OCI-LY7 (cell line): ENCODE measurements at regions not wholly inside any gene's neighbourhood (a gene's known extent, or its start where the extent isn't known, plus 50 kb on each side); places are given as distances from the start of the nearest gene placed in this dataset.

Source experiments
- BruUV-seq: library from RNA; stranded (reverse); fragments of 400-500 nt; replicated peaks from 2 replicates; lab custom pipeline; 2021; lab: Mats Ljungman, UMichigan
- CTCF ChIA-PET: fragments of 300-600 bp; sonication (Branson Sonifier 250); formaldehyde crosslinking; loops from one replicate; lab custom pipeline; 2022; ENCODE audit warnings: antibody characterized with exemption; ENCODE audit not compliant: unreplicated experiment; lab: Charles Lee
- POLR2A ChIA-PET: fragments of 300-600 bp; sonication (Branson Sonifier 250); formaldehyde crosslinking; loops from one replicate; lab custom pipeline; 2022; ENCODE audit warnings: antibody characterized with exemption; lab: Charles Lee
- DNase-seq: peaks from one replicate; pipeline ENCODE4 v3.0.0-alpha.2; 2015; ENCODE audit warnings: low spot score
- H2AFZ ChIP-seq: fragments of 200-600 bp; sonication (generic), shearing (Covaris generic); 2 replicates; pipeline ENCODE4 v1.6.1; 2014; ENCODE audit warnings: mild to moderate bottlenecking, antibody characterized with exemption, low read length, moderate library complexity
- H3K27ac ChIP-seq: fragments of 200-600 bp; sonication (generic); 2 replicates; pipeline ENCODE4 v1.5.1; 2014; ENCODE audit warnings: mixed run types, low read depth, mild to moderate bottlenecking, moderate library complexity, low read length, inconsistent platforms; ENCODE audit not compliant: poor library complexity, severe bottlenecking
- H3K36me3 ChIP-seq: fragments of 200-600 bp; sonication (generic); 2 replicates; pipeline ENCODE4 v1.6.1; 2014; ENCODE audit warnings: mild to moderate bottlenecking, antibody characterized with exemption, low read length, moderate library complexity, mixed read lengths; ENCODE audit not compliant: insufficient read depth
- H3K4me1 ChIP-seq: fragments of 200-600 bp; sonication (generic); 2 replicates; pipeline ENCODE4 v1.5.1; 2014; ENCODE audit warnings: mild to moderate bottlenecking, low read length; ENCODE audit not compliant: insufficient read depth, poor library complexity, severe bottlenecking
- H3K4me2 ChIP-seq: fragments of 200-600 bp; sonication (generic); 2 replicates; pipeline ENCODE4 v1.6.1; 2014; ENCODE audit warnings: mild to moderate bottlenecking, low read length
- H3K4me3 ChIP-seq: fragments of 200-600 bp; sonication (generic); 2 replicates; pipeline ENCODE4 v1.5.1; 2014; ENCODE audit warnings: mild to moderate bottlenecking, low read depth, low read length; ENCODE audit not compliant: poor library complexity, severe bottlenecking
- H3K79me2 ChIP-seq: fragments of 200-600 bp; sonication (generic); 2 replicates; pipeline ENCODE4 v1.6.1; 2016; ENCODE audit warnings: low read depth, mild to moderate bottlenecking, low read length, moderate library complexity, mixed read lengths; ENCODE audit not compliant: insufficient read depth
- H3K9me2 ChIP-seq: fragments of 200-600 bp; sonication (generic); 2 replicates; pipeline ENCODE4 v1.6.1; 2016; ENCODE audit warnings: mild to moderate bottlenecking, low read length, mixed read lengths; ENCODE audit not compliant: insufficient read depth
- H3K9me3 ChIP-seq: fragments of 200-600 bp; sonication (generic); 2 replicates; pipeline ENCODE4 v1.6.1; 2014; ENCODE audit warnings: mild to moderate bottlenecking, mixed run types, low read length, mixed read lengths
- H4K20me1 ChIP-seq: fragments of 200-600 bp; sonication (generic); 2 replicates; pipeline ENCODE4 v1.6.1; 2014; ENCODE audit warnings: mild to moderate bottlenecking, antibody characterized with exemption, low read length, moderate library complexity, mixed read lengths; ENCODE audit not compliant: insufficient read depth
- CTCF ChIP-seq: fragments of 200-600 bp; sonication (generic); conservative IDR thresholded peaks from 2 replicates; pipeline ENCODE4 v1.5.1; 2014; ENCODE audit warnings: mild to moderate bottlenecking, antibody characterized with exemption, low read length, moderate library complexity, mixed read lengths
- EZH2phosphoT487 ChIP-seq: fragments of 200-600 bp; sonication (generic); IDR thresholded peaks from 2 replicates; pipeline ENCODE4 v1.6.1; 2018; ENCODE audit warnings: low read depth, borderline replicate concordance, mild to moderate bottlenecking, mixed run types, antibody characterized with exemption, low read length, moderate library complexity, mixed read lengths
- intact Hi-C: fragments of 100-400 bp; cut with micrococcal nuclease; formaldehyde crosslinking; loops from one replicate; pipeline ENCODE4 v1.10.0; 2022; ENCODE audit not compliant: unreplicated experiment

GRCh38 chr6:98027898-98028297, 744.9 kb upstream of the MMS22L start:
- BruUV-seq, result no TSS peak
- ChIA-PET POLR2A (no interaction called here), CTCF (no interaction called here)
- H3K27ac ChIP-seq, result no peak overlapping the region
- no peak for DNase-seq
- no peaks in the 10 kb centered on the region for H3K79me2 ChIP-seq
- TF ChIP-seq EZH2phosphoT487, result no peak
- TF ChIP-seq CTCF, result no peak
- H2AFZ ChIP-seq, result no peak overlapping the region
- intact Hi-C loops, result no loop called here
- no peak overlapping the region for H3K4me2 ChIP-seq
- H3K4me1 ChIP-seq, result no peaks in the 10 kb centered on the region
- H3K36me3 ChIP-seq, result no peaks in the 10 kb centered on the region
- no peak overlapping the region for H3K4me3 ChIP-seq
- H3K9me2 ChIP-seq, result no peaks in the 10 kb centered on the region
- no peaks in the 10 kb centered on the region for H4K20me1 ChIP-seq
- no peaks in the 10 kb centered on the region for H3K9me3 ChIP-seq

GRCh38 chr6:98033617-98034016, 750.6 kb upstream of the MMS22L start:
- no peak for DNase-seq
- TF ChIP-seq CTCF (no peak), EZH2phosphoT487 (no peak)
- H3K27ac ChIP-seq, result no peak overlapping the region
- no peaks in the 10 kb centered on the region for H3K79me2 ChIP-seq
- no peak overlapping the region for H3K4me3 ChIP-seq
- H2AFZ ChIP-seq, result no peak overlapping the region
- no peak overlapping the region for H3K4me2 ChIP-seq
- H3K9me2 ChIP-seq, result no peaks in the 10 kb centered on the region
- H3K4me1 ChIP-seq, result no peaks in the 10 kb centered on the region
- H3K36me3 ChIP-seq, result no peaks in the 10 kb centered on the region
- H3K9me3 ChIP-seq, result no peaks in the 10 kb centered on the region
- BruUV-seq, result no TSS peak
- intact Hi-C loops, result no loop called here
- CTCF ChIA-PET, result no interaction called here
- H4K20me1 ChIP-seq, result no peaks in the 10 kb centered on the region
- POLR2A ChIA-PET, result interaction anchor here (0.8 kb wide), 1 partner anchor 149 kb away, joined by 3 read pairs; no protein-coding TSS in a partner anchor

GRCh38 chr6:98036344-98036923, 753.4 kb upstream of the MMS22L start:
- no peaks in the 10 kb centered on the region for H3K4me1 ChIP-seq
- ChIA-PET POLR2A (no interaction called here), CTCF (no interaction called here)
- H3K36me3 ChIP-seq, result no peaks in the 10 kb centered on the region
- TF ChIP-seq EZH2phosphoT487, result no peak
- TF ChIP-seq CTCF, result no peak
- no peak overlapping the region for H3K27ac ChIP-seq
- no peak overlapping the region for H3K4me3 ChIP-seq
- intact Hi-C loops, result no loop called here
- no peak overlapping the region for H3K4me2 ChIP-seq
- no peaks in the 10 kb centered on the region for H3K9me2 ChIP-seq
- no TSS peak for BruUV-seq
- no peaks in the 10 kb centered on the region for H4K20me1 ChIP-seq
- no peak for DNase-seq
- no peaks in the 10 kb centered on the region for H3K9me3 ChIP-seq
- no peak overlapping the region for H2AFZ ChIP-seq
- H3K79me2 ChIP-seq, result no peaks in the 10 kb centered on the region
